Activated T-cell treated with anti-CD3 and anti-CD28 coated beads, Interleukin-2, amount 50 U/mL, for 72 hours (primary cell): ENCODE measurements at regions not wholly inside any gene's neighbourhood (a gene's known extent, or its start where the extent isn't known, plus 50 kb on each side); places are given as distances from the start of the nearest gene placed in this dataset.

ENCODE experiments used
- ATAC-seq, 2 donors: fragments of 150-1000 bp; cut with Tn5 transposase; replicated peaks in 1 of 2; 2 replicates each; pipeline ENCODE4 v1.10.0; 2021; ENCODE audit warnings: moderate library complexity in 2 of 2, mild to moderate bottlenecking in 1 of 2
- DNase-seq, 2 donors: peaks; one replicate each; pipeline ENCODE4 v3.0.0; 2021 to 2022; ENCODE audit warnings: mixed read lengths in 1 of 2
- H3K27ac Mint-ChIP-seq: one replicate; pipeline ENCODE4 v1.8.0; 2022; ENCODE audit warnings: mild to moderate bottlenecking, moderate library complexity, mixed read lengths
- H3K27me3 Mint-ChIP-seq: one replicate; pipeline ENCODE4 v1.8.0; 2022; ENCODE audit warnings: low read depth, mixed read lengths
- H3K36me3 Mint-ChIP-seq, 2 donors: one replicate each; pipeline ENCODE4 v1.8.0; 2022; ENCODE audit warnings: mixed read lengths in 2 of 2, mild to moderate bottlenecking in 1 of 2; ENCODE audit not compliant: insufficient read depth in 2 of 2
- H3K4me1 Mint-ChIP-seq: one replicate; pipeline ENCODE4 v1.8.0; 2022; ENCODE audit warnings: low read depth, mixed read lengths
- H3K4me3 Mint-ChIP-seq, 2 donors: one replicate each; pipeline ENCODE4 v1.8.0; 2022; ENCODE audit warnings: mild to moderate bottlenecking in 2 of 2, mixed read lengths in 2 of 2, moderate library complexity in 2 of 2
- H3K9me3 Mint-ChIP-seq, 2 donors: one replicate each; pipeline ENCODE4 v1.8.0; 2022; ENCODE audit warnings: mixed read lengths in 2 of 2

DNA sequence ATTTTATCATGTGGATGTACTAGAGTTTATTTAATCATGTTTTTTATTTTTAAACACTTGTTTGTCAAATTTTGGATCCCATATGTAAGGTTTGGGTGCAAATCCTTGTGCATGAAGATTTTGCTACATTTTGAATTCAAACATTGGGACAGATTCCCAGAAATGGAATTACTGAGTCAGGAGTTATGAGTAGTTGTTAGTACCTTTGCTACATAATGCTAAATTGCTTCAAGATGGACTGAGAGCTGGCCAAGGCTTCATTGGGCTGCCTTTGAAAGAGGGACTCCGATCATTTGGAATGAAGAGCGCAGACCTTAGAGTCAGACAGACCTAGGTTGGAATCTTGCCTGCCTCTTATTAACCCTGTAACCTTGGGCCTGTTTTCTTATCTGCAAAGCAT, 154.9 kb upstream of the PWP1 start:
- peaks cover 0 to 3% of the 10 kb centered on the region in 2 donors for H3K9me3 Mint-ChIP-seq
- peaks cover 9% of the 10 kb centered on the region for H3K4me1 Mint-ChIP-seq
- H3K27me3 Mint-ChIP-seq, result no peaks in the 10 kb centered on the region
- H3K36me3 Mint-ChIP-seq, result peaks cover 2 to 5% of the 10 kb centered on the region in 2 donors
- no peak for ATAC-seq
- no peak for DNase-seq
- no peak overlapping the region for H3K27ac Mint-ChIP-seq
- no peak overlapping the region for H3K4me3 Mint-ChIP-seq

GRCh38 chr12:107533218-107533617, 152.4 kb upstream of the PWP1 start:
- ATAC-seq, result no peak
- no peak for DNase-seq
- no peaks in the 10 kb centered on the region for H3K27me3 Mint-ChIP-seq
- no peak overlapping the region for H3K4me3 Mint-ChIP-seq
- H3K36me3 Mint-ChIP-seq, result peaks cover 2 to 5% of the 10 kb centered on the region in 2 donors
- no peak overlapping the region for H3K27ac Mint-ChIP-seq
- H3K9me3 Mint-ChIP-seq, result peaks cover 0 to 3% of the 10 kb centered on the region in 2 donors
- H3K4me1 Mint-ChIP-seq, result peaks cover 9% of the 10 kb centered on the region

DNA sequence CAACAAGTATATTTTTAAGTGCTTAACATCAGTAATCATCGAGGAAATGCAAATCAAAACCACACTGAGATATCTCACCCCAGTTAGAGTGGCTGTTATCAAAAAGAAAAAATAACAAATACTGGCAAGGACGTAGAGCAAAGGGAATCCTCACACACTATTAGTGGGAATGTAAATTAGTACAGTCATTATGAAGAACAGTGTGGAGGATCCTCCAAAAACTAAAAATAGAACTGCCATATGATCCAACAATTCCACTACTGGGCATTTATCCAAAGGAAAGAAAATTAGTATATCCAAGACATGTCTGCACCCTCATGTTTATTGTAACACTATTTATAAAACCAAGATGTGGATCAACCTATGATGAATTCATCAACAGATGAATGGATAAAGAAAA, 149.0 kb upstream of the PWP1 start:
- no peak for DNase-seq
- ATAC-seq, result no peak
- Mint-ChIP-seq H3K27me3 (no peaks in the 10 kb centered on the region), H3K27ac (no peak overlapping the region), H3K4me1 (peaks cover 13% of the 10 kb centered on the region), H3K9me3 (peaks cover 0 to 3% of the 10 kb centered on the region in 2 donors), H3K4me3 (no peak overlapping the region), H3K36me3 (peaks cover 2 to 5% of the 10 kb centered on the region in 2 donors)

DNA sequence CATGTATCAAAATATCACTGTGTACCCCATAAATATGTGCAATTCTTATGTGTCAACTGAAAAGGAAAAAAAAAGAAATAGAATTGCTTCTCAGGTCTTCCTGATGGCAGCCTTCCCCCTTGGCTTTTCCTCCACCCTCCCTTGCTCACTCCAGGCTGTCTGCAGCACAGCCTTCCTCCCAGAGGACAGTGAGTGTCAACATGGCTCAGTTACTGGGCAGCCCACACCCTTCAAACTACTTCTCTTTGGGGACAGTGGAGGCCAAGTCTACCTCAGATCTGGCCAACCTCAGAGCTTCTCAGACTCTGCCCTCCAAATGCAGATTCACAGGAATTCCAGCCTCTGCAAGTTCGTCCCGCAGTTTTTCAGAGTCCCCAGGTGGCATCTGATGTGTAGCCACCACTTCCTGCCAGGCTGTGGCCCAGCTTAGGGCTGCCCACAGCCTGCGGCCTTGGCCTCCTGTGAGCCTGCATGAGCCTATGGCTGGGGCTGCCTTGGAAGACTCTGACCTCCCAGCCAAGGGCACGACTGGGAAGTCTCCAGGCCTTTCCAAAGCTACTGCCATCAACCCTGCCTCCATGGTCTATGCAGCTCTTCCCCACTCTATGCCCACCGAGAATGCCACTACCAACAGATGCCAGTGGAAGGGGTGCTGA, 148.0 kb upstream of the PWP1 start:
- Mint-ChIP-seq H3K9me3 (peaks cover 0 to 3% of the 10 kb centered on the region in 2 donors), H3K4me1 (peaks cover 13% of the 10 kb centered on the region), H3K4me3 (no peak overlapping the region), H3K36me3 (peaks cover 2% of the 10 kb centered on the region in 2 donors), H3K27me3 (no peaks in the 10 kb centered on the region), H3K27ac (no peak overlapping the region)
- DNase-seq, result no peak
- no peak for ATAC-seq

DNA sequence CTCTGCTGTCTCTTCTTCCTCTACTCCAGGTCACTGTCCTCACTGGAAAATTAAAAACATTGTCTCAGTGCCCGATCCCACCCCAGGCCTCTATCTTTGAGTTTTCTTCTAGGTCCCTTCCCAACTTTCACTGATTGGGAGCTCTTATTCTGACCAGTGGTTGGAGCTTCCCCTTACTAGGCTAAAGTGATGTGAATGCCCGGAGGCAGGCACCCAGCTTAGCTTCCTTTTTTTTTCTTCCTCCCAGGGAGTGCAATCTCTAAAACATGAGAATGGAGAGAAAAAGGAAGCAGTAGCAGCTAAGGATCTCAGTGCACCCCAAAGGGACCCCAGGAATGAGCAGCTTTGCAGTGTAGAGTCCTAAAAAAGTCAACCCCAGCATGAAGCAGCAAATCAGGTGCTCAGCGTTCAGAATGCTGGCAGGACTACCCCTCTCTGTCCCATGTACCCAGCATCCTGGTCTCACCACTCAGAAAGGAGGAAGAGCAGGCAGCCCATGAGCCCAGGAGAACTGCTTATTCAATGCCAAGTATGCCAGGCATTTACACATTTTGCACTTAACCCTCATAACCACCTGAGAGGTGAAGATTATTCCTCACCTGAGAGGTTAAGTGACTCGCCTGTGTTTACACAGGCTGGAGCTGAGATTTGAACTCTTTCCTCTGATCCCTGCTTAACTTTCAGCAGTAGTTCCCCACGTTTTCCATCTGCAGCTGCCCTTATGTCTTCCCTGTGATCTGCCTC, 146.2 kb upstream of the PWP1 start:
- Mint-ChIP-seq H3K4me3 (no peak overlapping the region), H3K27me3 (no peaks in the 10 kb centered on the region), H3K27ac (no peak overlapping the region), H3K36me3 (no peaks in the 10 kb centered on the region), H3K9me3 (no peaks in the 10 kb centered on the region), H3K4me1 (peaks cover 4% of the 10 kb centered on the region)
- DNase-seq (no peak), ATAC-seq (no peak)

GRCh38 chr12:107541001-107541705, 144.4 kb upstream of the PWP1 start:
- H3K27ac Mint-ChIP-seq, result no peak overlapping the region
- H3K4me1 Mint-ChIP-seq, result peaks cover 4% of the 10 kb centered on the region
- H3K4me3 Mint-ChIP-seq, result no peak overlapping the region
- H3K9me3 Mint-ChIP-seq, result no peaks in the 10 kb centered on the region
- H3K36me3 Mint-ChIP-seq, result no peaks in the 10 kb centered on the region
- DNase-seq, result no peak
- no peak for ATAC-seq
- no peaks in the 10 kb centered on the region for H3K27me3 Mint-ChIP-seq

DNA sequence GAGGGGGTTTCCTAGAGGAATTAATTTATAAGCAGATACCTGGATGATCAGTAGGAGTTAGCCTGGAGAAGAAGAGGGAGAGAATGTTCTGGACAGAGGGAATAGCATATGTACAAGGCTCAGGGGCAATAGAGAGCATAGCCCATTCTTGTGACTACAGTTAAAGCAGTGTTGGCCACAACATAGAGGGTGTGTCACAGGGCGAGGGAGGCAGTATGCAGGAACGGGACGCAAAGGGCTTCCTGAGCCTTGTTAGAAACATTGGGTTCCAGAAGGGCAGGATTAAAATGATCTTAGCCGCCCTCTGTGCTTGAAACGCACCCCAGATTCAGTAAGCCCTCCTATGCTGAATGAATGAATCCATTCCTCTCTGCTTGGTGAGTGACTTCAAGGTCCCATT, 142.2 kb upstream of the PWP1 start:
- Mint-ChIP-seq H3K27ac (no peak overlapping the region), H3K9me3 (no peaks in the 10 kb centered on the region), H3K27me3 (no peaks in the 10 kb centered on the region), H3K4me3 (no peak overlapping the region), H3K36me3 (peaks cover 0 to 1% of the 10 kb centered on the region in 2 donors), H3K4me1 (peaks cover 4% of the 10 kb centered on the region)
- DNase-seq (no peak), ATAC-seq (no peak)

GRCh38 chr12:107543841-107544240, 141.8 kb upstream of the PWP1 start:
- no peaks in the 10 kb centered on the region for H3K9me3 Mint-ChIP-seq
- no peaks in the 10 kb centered on the region for H3K27me3 Mint-ChIP-seq
- H3K27ac Mint-ChIP-seq, result no peak overlapping the region
- H3K4me3 Mint-ChIP-seq, result no peak overlapping the region
- peaks cover 4% of the 10 kb centered on the region for H3K4me1 Mint-ChIP-seq
- no peak for ATAC-seq
- peaks cover 0 to 1% of the 10 kb centered on the region in 2 donors for H3K36me3 Mint-ChIP-seq
- DNase-seq, result no peak

DNA sequence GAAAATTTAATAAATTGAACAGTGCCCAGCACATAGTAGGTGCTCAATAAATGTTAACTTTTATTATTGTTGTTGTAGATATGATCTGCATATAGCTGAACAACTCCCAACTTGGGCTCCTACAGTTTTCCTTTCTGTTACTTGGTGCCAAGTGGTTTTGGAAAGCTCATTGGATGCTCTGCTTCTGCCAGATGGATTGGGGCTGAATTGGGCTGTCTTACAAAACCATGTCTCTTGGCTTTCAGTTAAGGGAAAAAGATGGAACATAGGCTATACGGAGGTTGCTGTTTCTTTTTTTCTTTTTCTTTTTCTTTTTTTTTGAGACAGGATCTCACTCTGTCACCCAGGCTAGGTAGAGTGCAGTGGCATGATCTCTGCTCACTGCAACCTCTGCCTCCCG, 140.7 kb upstream of the PWP1 start:
- H3K36me3 Mint-ChIP-seq, result peaks cover 0 to 1% of the 10 kb centered on the region in 2 donors
- peaks cover 4% of the 10 kb centered on the region for H3K4me1 Mint-ChIP-seq
- no peaks in the 10 kb centered on the region for H3K9me3 Mint-ChIP-seq
- DNase-seq (no peak), ATAC-seq (no peak)
- no peak overlapping the region for H3K27ac Mint-ChIP-seq
- H3K27me3 Mint-ChIP-seq, result no peaks in the 10 kb centered on the region
- H3K4me3 Mint-ChIP-seq, result no peak overlapping the region

DNA sequence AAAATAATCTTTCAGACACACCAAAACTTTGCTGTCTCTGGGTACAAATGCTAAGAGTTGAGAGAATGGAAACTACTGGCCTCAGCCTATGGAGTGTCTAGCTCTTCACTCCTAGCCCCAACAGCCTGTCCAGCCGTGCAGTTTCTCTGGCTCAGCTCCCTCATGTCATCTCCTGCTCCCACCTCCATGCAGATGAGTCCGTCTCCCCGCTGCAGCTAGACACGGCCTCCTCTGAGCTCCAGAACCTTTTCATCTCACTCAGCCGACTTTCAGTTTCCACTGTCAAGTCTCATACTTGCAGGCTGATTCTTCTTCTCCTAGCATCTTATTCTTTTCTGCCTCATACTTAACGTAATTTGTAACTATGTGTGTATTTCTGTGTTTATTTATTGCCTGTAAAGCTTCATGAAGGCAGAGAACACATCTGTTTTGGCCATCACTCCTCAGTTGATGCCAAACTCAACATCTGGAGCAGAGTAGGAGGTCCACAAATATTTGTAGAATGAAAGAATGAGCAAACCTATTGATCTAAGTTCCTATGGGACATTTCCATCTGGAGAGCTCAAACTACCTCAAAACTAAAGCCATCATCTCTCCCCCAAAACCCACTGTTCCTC, 139.8 kb upstream of the PWP1 start:
- no peak for ATAC-seq
- no peaks in the 10 kb centered on the region for H3K9me3 Mint-ChIP-seq
- no peak overlapping the region for H3K27ac Mint-ChIP-seq
- no peak overlapping the region for H3K4me3 Mint-ChIP-seq
- DNase-seq, result no peak
- no peaks in the 10 kb centered on the region for H3K27me3 Mint-ChIP-seq
- H3K36me3 Mint-ChIP-seq, result peaks cover 0 to 1% of the 10 kb centered on the region in 2 donors
- peaks cover 3% of the 10 kb centered on the region for H3K4me1 Mint-ChIP-seq

GRCh38 chr12:107547389-107547788, 138.2 kb upstream of the PWP1 start:
- DNase-seq, result no peak
- no peaks in the 10 kb centered on the region for H3K4me1 Mint-ChIP-seq
- peaks cover 0 to 1% of the 10 kb centered on the region in 2 donors for H3K36me3 Mint-ChIP-seq
- no peak for ATAC-seq
- no peak overlapping the region for H3K27ac Mint-ChIP-seq
- H3K9me3 Mint-ChIP-seq, result no peaks in the 10 kb centered on the region
- no peak overlapping the region for H3K4me3 Mint-ChIP-seq
- no peaks in the 10 kb centered on the region for H3K27me3 Mint-ChIP-seq

DNA sequence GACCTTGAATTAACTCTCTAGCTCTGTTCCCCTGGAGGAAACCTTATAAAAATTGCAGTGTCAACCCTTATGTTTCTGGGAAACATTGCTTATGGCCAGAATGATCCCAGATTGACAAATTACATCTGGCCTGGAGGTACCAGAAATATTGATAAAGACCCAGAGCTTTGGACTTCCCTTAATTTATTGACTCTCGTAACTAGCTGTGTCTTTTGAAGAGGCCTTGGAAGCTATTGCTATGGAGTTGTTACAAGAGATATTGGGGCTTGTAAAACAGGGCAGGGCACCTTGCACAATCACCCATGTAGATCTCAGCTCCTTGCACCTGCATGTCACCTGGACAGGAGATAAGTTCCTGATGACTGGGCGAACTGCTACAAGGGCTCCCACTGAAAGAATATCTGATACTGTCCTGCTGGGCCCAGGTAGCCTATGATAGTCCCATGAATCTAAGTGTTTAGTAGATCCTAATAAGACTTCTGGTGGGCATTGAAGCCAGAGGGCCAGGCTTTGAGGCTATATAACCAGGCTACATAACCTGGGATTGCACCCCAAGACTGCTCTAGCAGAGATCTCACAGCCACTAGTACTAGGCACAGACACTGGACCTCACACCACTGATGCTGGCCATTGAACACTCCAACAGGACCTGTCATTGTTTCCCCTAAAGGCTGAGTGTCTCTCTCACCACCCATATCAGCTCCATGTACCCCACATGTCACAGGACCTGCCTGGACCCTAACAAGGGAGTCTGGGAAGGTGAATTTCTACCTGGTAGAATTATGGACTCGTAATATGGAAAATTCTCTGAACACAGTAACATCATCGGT, 135.7 kb upstream of the PWP1 start:
- H3K9me3 Mint-ChIP-seq, result no peaks in the 10 kb centered on the region
- H3K27ac Mint-ChIP-seq, result no peak overlapping the region
- no peak overlapping the region for H3K4me3 Mint-ChIP-seq
- H3K27me3 Mint-ChIP-seq, result no peaks in the 10 kb centered on the region
- H3K4me1 Mint-ChIP-seq, result no peaks in the 10 kb centered on the region
- ATAC-seq (no peak), DNase-seq (no peak)
- peaks cover 0 to 1% of the 10 kb centered on the region in 2 donors for H3K36me3 Mint-ChIP-seq
